ENCODE measurements at regions not wholly inside any gene's neighbourhood (a gene's known extent, or its start where the extent isn't known, plus 50 kb on each side); places are given as distances from the start of the nearest gene placed in this dataset.
"Not testable (repeated sequence)": the region's sequence is repeated elsewhere in the genome, so short reads cannot be mapped to it uniquely, and the experiment has no call there.

- not testable (repeated sequence) for TF ChIP-seq CTCF, POLR2A, EP300 (IDR thresholded peaks at IDR 0.05)
Observed at GRCh38 chr1:181247-182216, 269.9 kb downstream of the OR4F29 start.

Measured in ovary (tissue), 3 donors.